Endothelial cell of umbilical vein (primary cell): ENCODE measurements at regions not wholly inside any gene's neighbourhood (a gene's known extent, or its start where the extent isn't known, plus 50 kb on each side); places are given as distances from the start of the nearest gene placed in this dataset.

Source experiments
- CTCF ChIP-seq, 2 donors: IDR thresholded peaks; 1 replicate in 1 of 2; 2 replicates in 1 of 2; pipeline ENCODE4 v1.5.1; 2011; ENCODE audit warnings: low read length in 2 of 2, mild to moderate bottlenecking in 2 of 2, moderate library complexity in 2 of 2, control low read depth in 1 of 2, inconsistent platforms in 1 of 2, low read depth in 1 of 2; ENCODE audit not compliant: insufficient read depth in 1 of 2; ENCODE audit errors: extremely low read depth in 1 of 2
- EZH2 ChIP-seq: IDR thresholded peaks from 2 replicates; pipeline ENCODE4 v1.6.1; 2012; ENCODE audit warnings: borderline replicate concordance, low read depth, mild to moderate bottlenecking, moderate library complexity, low read length, inconsistent platforms; ENCODE audit not compliant: severe bottlenecking
- GATA2 ChIP-seq: IDR thresholded peaks from 2 replicates; pipeline ENCODE4 v1.7.0; 2011; ENCODE audit warnings: low read depth, mild to moderate bottlenecking, moderate library complexity, mixed read lengths, low read length; ENCODE audit not compliant: insufficient read length, insufficient read depth
- MAX ChIP-seq: IDR thresholded peaks from 2 replicates; pipeline ENCODE4 v1.6.1; 2011; ENCODE audit not compliant: insufficient read depth, insufficient read length

- no peak for TF ChIP-seq CTCF (IDR thresholded peaks at IDR 0.05; ENCODE audit: extremely low read depth in 1 of 2, insufficient read depth in 1 of 2, low read depth in 1 of 2, low read length in 2 of 2)
- TF ChIP-seq MAX = no peak
- no peak for TF ChIP-seq GATA2
- no peak for TF ChIP-seq EZH2
These were observed 326.9 kb upstream of the HNRNPA3 start for GRCh38 chr2:176885661-176886060.
